MM.1S (cell line): ENCODE measurements at regions not wholly inside any gene's neighbourhood (a gene's known extent, or its start where the extent isn't known, plus 50 kb on each side); places are given as distances from the start of the nearest gene placed in this dataset.

Experiments used
- DNase-seq: peaks from one replicate; pipeline ENCODE4 v3.0.0-alpha.2; 2015
- H2AFZ ChIP-seq: fragments of 300-600 bp; sonication (generic); 2 replicates; pipeline ENCODE4 v1.6.0; 2016; ENCODE audit warnings: antibody characterized with exemption, low read length
- H3F3A ChIP-seq: fragments of 300-600 bp; sonication (generic); 2 replicates; pipeline ENCODE4 v1.6.1; 2016; ENCODE audit warnings: mild to moderate bottlenecking, antibody characterized with exemption, low read length, moderate library complexity, mixed read lengths; ENCODE audit not compliant: insufficient read depth
- H3K27ac ChIP-seq: fragments of 300-600 bp; sonication (generic); 2 replicates; pipeline ENCODE4 v1.5.1; 2016; ENCODE audit warnings: mild to moderate bottlenecking, low read length
- H3K27me3 ChIP-seq: fragments of 300-600 bp; sonication (generic); replicated peaks from 2 replicates; pipeline ENCODE4 v1.6.0; 2016; ENCODE audit warnings: low read length; ENCODE audit not compliant: insufficient read depth
- H3K36me3 ChIP-seq: fragments of 300-600 bp; sonication (generic); replicated peaks from 2 replicates; pipeline ENCODE4 v1.6.1; 2016; ENCODE audit warnings: mild to moderate bottlenecking, low read length, mixed read lengths; ENCODE audit not compliant: insufficient read depth
- H3K4me1 ChIP-seq: fragments of 300-600 bp; sonication (generic); 2 replicates; pipeline ENCODE4 v1.6.1; 2016; ENCODE audit warnings: low read length, mixed read lengths
- H3K4me2 ChIP-seq: fragments of 300-600 bp; sonication (generic); 2 replicates; pipeline ENCODE4 v1.6.0; 2016; ENCODE audit warnings: low read depth, low read length
- H3K4me3 ChIP-seq: fragments of 300-600 bp; sonication (generic); 2 replicates; pipeline ENCODE4 v1.5.1; 2016; ENCODE audit warnings: low read length, mixed read lengths
- H3K79me2 ChIP-seq: fragments of 300-600 bp; sonication (generic); 2 replicates; pipeline ENCODE4 v1.6.1; 2016; ENCODE audit warnings: mixed run types, low read length, mixed read lengths
- H3K9ac ChIP-seq: fragments of 300-600 bp; sonication (generic); 2 replicates; pipeline ENCODE4 v1.6.1; 2016; ENCODE audit warnings: low read length, mixed read lengths
- H3K9me2 ChIP-seq: fragments of 300-600 bp; sonication (generic); replicated peaks from 2 replicates; pipeline ENCODE4 v1.6.1; 2016; ENCODE audit warnings: mild to moderate bottlenecking, low read length, mixed read lengths; ENCODE audit not compliant: insufficient read depth
- H3K9me3 ChIP-seq: fragments of 300-600 bp; sonication (generic); replicated peaks from 2 replicates; pipeline ENCODE4 v1.6.1; 2016; ENCODE audit warnings: mild to moderate bottlenecking, low read length, mixed read lengths; ENCODE audit not compliant: insufficient read depth
- H4K20me1 ChIP-seq: fragments of 300-600 bp; sonication (generic); 2 replicates; pipeline ENCODE4 v1.6.1; 2016; ENCODE audit warnings: mild to moderate bottlenecking, low read length, moderate library complexity, mixed read lengths; ENCODE audit not compliant: insufficient read depth
- CTCF ChIP-seq: fragments of 300-600 bp; sonication (generic); IDR thresholded peaks from 2 replicates; pipeline ENCODE4 v1.5.1; 2016; ENCODE audit warnings: antibody characterized with exemption, low read length, mixed read lengths
- EZH2 ChIP-seq: fragments of 300-600 bp; sonication (generic); optimal IDR thresholded peaks from 2 replicates; pipeline ENCODE3; 2017; ENCODE audit warnings: low read depth, mild to moderate bottlenecking, antibody characterized with exemption, low read length, mixed read lengths
- EZH2phosphoT487 ChIP-seq: fragments of 300-600 bp; sonication (generic); IDR thresholded peaks from 2 replicates; pipeline ENCODE4 v1.6.1; 2018; ENCODE audit warnings: antibody characterized with exemption, low read length

- no peak for TF ChIP-seq EZH2phosphoT487
- DNase-seq = no peak
- Histone ChIP-seq H2AFZ (no peak overlapping the region), H4K20me1 (no peaks in the 10 kb centered on the region), H3K4me1 (no peaks in the 10 kb centered on the region), H3K4me2 (no peak overlapping the region), H3K9me2 (no peaks in the 10 kb centered on the region), H3K9me3 (no peaks in the 10 kb centered on the region), H3K79me2 (no peaks in the 10 kb centered on the region), H3F3A (no peaks in the 10 kb centered on the region), H3K27me3 (no peaks in the 10 kb centered on the region), H3K36me3 (no peaks in the 10 kb centered on the region), H3K27ac (no peak overlapping the region), H3K9ac (no peak overlapping the region), H3K4me3 (no peak overlapping the region)
Observed at GRCh38 chr12:58583529-58583928, 336.8 kb downstream of the LRIG3 start.

GRCh38 chr12:58583940-58584339 is 336.4 kb downstream of the LRIG3 start:
- Histone ChIP-seq H3K9me2 (no peaks in the 10 kb centered on the region), H4K20me1 (no peaks in the 10 kb centered on the region), H2AFZ (no peak overlapping the region), H3K36me3 (no peaks in the 10 kb centered on the region), H3K27ac (no peak overlapping the region), H3F3A (no peaks in the 10 kb centered on the region), H3K4me1 (no peaks in the 10 kb centered on the region), H3K27me3 (no peaks in the 10 kb centered on the region), H3K9ac (no peak overlapping the region), H3K9me3 (no peaks in the 10 kb centered on the region), H3K79me2 (no peaks in the 10 kb centered on the region), H3K4me2 (no peak overlapping the region), H3K4me3 (no peak overlapping the region)
- TF ChIP-seq EZH2 = no peak
- TF ChIP-seq EZH2phosphoT487 = no peak
- DNase-seq = no peak

GRCh38 chr12:58584880-58585279 is 335.4 kb downstream of the LRIG3 start:
- Histone ChIP-seq H3K9me3 (no peaks in the 10 kb centered on the region), H3K9ac (no peak overlapping the region), H3K36me3 (no peaks in the 10 kb centered on the region), H3K27ac (no peak overlapping the region), H4K20me1 (no peaks in the 10 kb centered on the region), H3F3A (no peaks in the 10 kb centered on the region), H3K4me1 (no peaks in the 10 kb centered on the region), H2AFZ (no peak overlapping the region), H3K27me3 (no peaks in the 10 kb centered on the region), H3K79me2 (no peaks in the 10 kb centered on the region), H3K4me2 (no peak overlapping the region), H3K9me2 (no peaks in the 10 kb centered on the region), H3K4me3 (no peak overlapping the region)
- no peak for TF ChIP-seq EZH2phosphoT487
- DNase-seq = no peak

GRCh38 chr12:58586762-58587161 is 333.5 kb downstream of the LRIG3 start:
- H3K4me2 ChIP-seq = no peak overlapping the region

More at GRCh38 chr12:58586762-58587161, 333.5 kb downstream of the LRIG3 start:
- Histone ChIP-seq H3K27me3 (no peaks in the 10 kb centered on the region), H3K9me2 (no peaks in the 10 kb centered on the region), H3K4me3 (no peak overlapping the region), H2AFZ (no peak overlapping the region), H3F3A (no peaks in the 10 kb centered on the region), H3K27ac (no peak overlapping the region), H4K20me1 (no peaks in the 10 kb centered on the region), H3K9ac (no peak overlapping the region), H3K79me2 (no peaks in the 10 kb centered on the region), H3K4me1 (no peaks in the 10 kb centered on the region), H3K36me3 (no peaks in the 10 kb centered on the region), H3K9me3 (no peaks in the 10 kb centered on the region)
- no peak for DNase-seq
- TF ChIP-seq EZH2phosphoT487 = no peak
- no peak for TF ChIP-seq CTCF
- no peak for TF ChIP-seq EZH2
